Hepatocyte (in vitro differentiated cells): ENCODE measurements at regions not wholly inside any gene's neighbourhood (a gene's known extent, or its start where the extent isn't known, plus 50 kb on each side); places are given as distances from the start of the nearest gene placed in this dataset.

ENCODE experiments used
- CTCF ChIP-seq: fragments of 200-600 bp; sonication (generic); IDR thresholded peaks from 2 replicates; pipeline ENCODE4 v1.5.1; 2016; ENCODE audit warnings: antibody characterized with exemption, mild to moderate bottlenecking; ENCODE audit not compliant: poor library complexity
- EZH2 ChIP-seq: fragments of 200-600 bp; sonication (generic); IDR thresholded peaks from 2 replicates; pipeline ENCODE4 v1.6.1; 2016; ENCODE audit warnings: antibody characterized with exemption, mild to moderate bottlenecking, borderline replicate concordance

- TF ChIP-seq EZH2 = no peak
- no peak for TF ChIP-seq CTCF
Observed at GRCh38 chr2:9693196-9693491, 62.3 kb upstream of the YWHAQ start.
